ENCODE measurements at regions not wholly inside any gene's neighbourhood (a gene's known extent, or its start where the extent isn't known, plus 50 kb on each side); places are given as distances from the start of the nearest gene placed in this dataset. TPM values are rescaled to one million over a fixed set of nuclear protein-coding genes. Genes with fewer than 3 reads are reported as not detected.

DNA sequence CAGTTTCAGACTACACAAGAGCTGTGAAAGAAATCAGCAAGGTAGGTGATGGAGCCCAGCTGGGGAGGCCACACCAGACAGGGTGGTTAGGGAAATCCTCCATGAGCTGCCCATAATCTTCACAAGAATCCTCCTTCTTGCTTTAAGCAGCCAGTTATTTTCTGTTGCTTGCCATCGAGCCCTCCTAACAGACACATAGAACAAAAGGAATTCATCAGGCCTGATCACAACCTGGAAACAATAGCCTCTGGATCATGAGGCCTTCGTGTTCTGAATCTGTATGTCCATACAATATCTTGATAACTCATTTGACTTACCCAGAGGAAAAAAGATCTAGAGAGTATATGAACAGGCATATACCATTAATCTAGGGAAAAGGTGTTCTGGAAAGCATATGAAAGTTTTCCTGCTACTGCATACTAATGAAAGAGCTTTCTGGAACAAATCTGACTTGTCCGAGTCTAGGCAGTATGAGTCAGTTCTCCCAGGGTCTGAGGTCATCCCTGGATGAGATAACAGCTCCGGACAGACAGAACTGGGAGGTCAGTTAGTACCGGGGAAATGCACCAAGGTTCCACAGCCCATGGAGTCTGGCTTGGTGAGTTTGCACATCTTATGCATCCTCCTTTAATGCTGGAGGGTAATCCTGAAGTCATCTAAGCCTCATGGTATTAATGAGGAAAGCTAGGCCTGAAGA is 52.8 kb upstream of the ELK3 start:
- 50 to 59% (median 51%) methylated on average over 5 of the region's 5 CpGs for WGBS, 3 donors
- intact Hi-C loops (cut with DNase I) = no loop called here
- no peak for DNase-seq
- TF ChIP-seq, protein P1, sequence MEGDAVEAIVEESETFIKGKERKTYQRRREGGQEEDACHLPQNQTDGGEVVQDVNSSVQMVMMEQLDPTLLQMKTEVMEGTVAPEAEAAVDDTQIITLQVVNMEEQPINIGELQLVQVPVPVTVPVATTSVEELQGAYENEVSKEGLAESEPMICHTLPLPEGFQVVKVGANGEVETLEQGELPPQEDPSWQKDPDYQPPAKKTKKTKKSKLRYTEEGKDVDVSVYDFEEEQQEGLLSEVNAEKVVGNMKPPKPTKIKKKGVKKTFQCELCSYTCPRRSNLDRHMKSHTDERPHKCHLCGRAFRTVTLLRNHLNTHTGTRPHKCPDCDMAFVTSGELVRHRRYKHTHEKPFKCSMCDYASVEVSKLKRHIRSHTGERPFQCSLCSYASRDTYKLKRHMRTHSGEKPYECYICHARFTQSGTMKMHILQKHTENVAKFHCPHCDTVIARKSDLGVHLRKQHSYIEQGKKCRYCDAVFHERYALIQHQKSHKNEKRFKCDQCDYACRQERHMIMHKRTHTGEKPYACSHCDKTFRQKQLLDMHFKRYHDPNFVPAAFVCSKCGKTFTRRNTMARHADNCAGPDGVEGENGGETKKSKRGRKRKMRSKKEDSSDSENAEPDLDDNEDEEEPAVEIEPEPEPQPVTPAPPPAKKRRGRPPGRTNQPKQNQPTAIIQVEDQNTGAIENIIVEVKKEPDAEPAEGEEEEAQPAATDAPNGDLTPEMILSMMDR (IDR thresholded peaks at IDR 0.05) = no peak
- no peak for TF ChIP-seq POLR2A (IDR thresholded peaks at IDR 0.05)
- no peak for TF ChIP-seq EP300 (IDR thresholded peaks at IDR 0.05)
- Histone ChIP-seq H3K27me3 (no peaks in the 10 kb centered on the region), H3K27ac (no peak overlapping the region), H3K4me3 (no peak overlapping the region), H3K36me3 (no peaks in the 10 kb centered on the region), H3K4me1 (ENCODE audit: insufficient read depth) (no peaks in the 10 kb centered on the region), H3K9me3 (no peaks in the 10 kb centered on the region)

DNA sequence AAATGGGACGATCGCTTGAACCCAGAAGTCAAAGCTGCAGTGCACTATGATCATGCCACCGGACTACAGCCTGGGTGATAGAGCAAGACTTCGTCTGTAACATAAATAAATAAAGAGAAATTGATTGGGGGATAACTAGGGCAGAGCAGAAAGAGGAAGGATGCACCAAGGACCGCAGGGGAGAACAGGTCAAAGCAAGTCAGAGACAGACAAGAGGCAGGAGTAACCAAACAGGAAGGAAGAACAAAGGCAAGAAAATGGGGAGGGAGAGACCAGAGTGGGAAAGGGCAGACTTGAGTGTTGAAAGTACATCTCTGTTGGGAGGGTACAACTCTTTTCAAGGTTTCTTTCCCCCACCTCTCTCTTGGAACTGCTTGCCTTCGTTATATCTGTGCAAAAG is 50.8 kb upstream of the ELK3 start:
- intact Hi-C loops (cut with DNase I) = no loop called here
- TF ChIP-seq POLR2A (IDR thresholded peaks at IDR 0.05) = no peak
- TF ChIP-seq, protein P1 (IDR thresholded peaks at IDR 0.05) = no peak
- no peak for TF ChIP-seq EP300 (IDR thresholded peaks at IDR 0.05)

DNA sequence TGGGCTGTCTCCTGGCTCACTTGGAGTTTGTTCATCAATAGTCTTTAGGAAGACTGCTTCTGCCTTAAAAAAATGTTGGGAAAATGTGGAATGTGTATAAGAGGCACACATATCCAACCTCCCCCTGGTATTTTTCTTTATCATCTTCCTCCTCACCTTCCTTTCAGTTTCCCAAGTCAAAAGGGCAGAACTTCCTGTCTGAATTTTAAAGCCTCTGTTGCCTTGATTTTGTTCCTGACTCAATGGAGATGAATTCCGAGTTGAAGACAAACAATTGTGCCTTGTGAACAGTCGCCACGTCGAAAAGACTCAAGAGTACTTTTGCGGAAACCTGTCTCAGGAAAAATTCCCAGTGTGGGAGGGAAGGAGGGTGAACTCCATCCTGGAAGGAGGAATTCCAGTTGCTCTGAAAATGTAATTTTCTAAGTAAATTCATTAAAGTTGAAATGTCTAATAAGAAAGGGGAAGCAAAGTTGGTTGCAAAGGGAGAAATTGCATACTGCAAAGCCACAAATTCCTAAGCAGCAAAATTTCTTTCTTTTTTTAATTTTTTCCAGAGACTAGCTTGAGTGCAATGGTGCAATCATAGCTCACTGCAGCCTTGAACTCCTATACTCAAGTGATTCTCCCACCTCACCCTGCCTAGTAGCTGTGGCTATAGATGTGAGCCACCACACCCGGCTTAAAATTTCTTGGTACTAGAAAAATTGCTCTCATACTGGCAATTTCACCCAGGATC is 50.2 kb upstream of the ELK3 start:
- intact Hi-C loops (cut with DNase I) = no loop called here
- no peaks in the 10 kb centered on the region for H3K9me3 ChIP-seq
- no peak for DNase-seq
- H3K4me3 ChIP-seq = no peak overlapping the region
- H3K27ac ChIP-seq = no peak overlapping the region
- no peaks in the 10 kb centered on the region for H3K36me3 ChIP-seq
- WGBS, 3 donors = 52 to 61% (median 57%) methylated on average over 6 of the region's 6 CpGs
- no peak for TF ChIP-seq POLR2A (IDR thresholded peaks at IDR 0.05)
- no peaks in the 10 kb centered on the region for H3K27me3 ChIP-seq
- H3K4me1 ChIP-seq (ENCODE audit: insufficient read depth) = no peaks in the 10 kb centered on the region

More for the DNA sequence above, 50.8 kb upstream of the ELK3 start:
- Histone ChIP-seq H3K4me1 (ENCODE audit: insufficient read depth) (no peaks in the 10 kb centered on the region), H3K36me3 (no peaks in the 10 kb centered on the region), H3K9me3 (no peaks in the 10 kb centered on the region), H3K27ac (no peak overlapping the region), H3K27me3 (no peaks in the 10 kb centered on the region), H3K4me3 (no peak overlapping the region)
- no peak for DNase-seq
- WGBS, 3 donors = 65 to 71% (median 69%) methylated on average over 6 of the region's 6 CpGs

Small RNA genes lying in the stretch of these regions (small RNA-seq; reads per million reads assigned to genes)
- not detected for gene RN7SL88P
